AG04450 (cell line): ENCODE measurements at regions not wholly inside any gene's neighbourhood (a gene's known extent, or its start where the extent isn't known, plus 50 kb on each side); places are given as distances from the start of the nearest gene placed in this dataset.

Source experiments
- CTCF ChIA-PET: fragments of 300-600, 350-600 bp; formaldehyde crosslinking; extraction: SDS; loops from one replicate; lab custom pipeline; 2022; ENCODE audit warnings: antibody characterized with exemption, inconsistent platforms; lab: Charles Lee
- POLR2A ChIA-PET: fragments of 350-600 bp; formaldehyde crosslinking; extraction: SDS; loops from one replicate; lab custom pipeline; 2021; ENCODE audit warnings: antibody characterized with exemption, inconsistent platforms; lab: Yijun Ruan, JAX
- DNase-seq: peaks from one replicate; pipeline ENCODE4 v3.0.0-alpha.2; 2011; ENCODE audit warnings: low read depth, low spot score
- H3K27ac ChIP-seq: one replicate; pipeline ENCODE4 v1.5.1; 2012; ENCODE audit warnings: low read depth, low read length, control low read depth
- H3K27me3 ChIP-seq: one replicate; pipeline ENCODE4 v1.6.0; 2012; ENCODE audit warnings: low read length; ENCODE audit not compliant: control insufficient read depth, insufficient read depth
- H3K4me3 ChIP-seq: 2 replicates; pipeline ENCODE4 v1.5.1; 2011; ENCODE audit warnings: mild to moderate bottlenecking, low read depth, low read length, control low read depth
- H3K9me3 ChIP-seq: 2 replicates; pipeline ENCODE4 v1.5.1; 2012; ENCODE audit warnings: low read length; ENCODE audit not compliant: control insufficient read depth, insufficient read depth
- TF ChIP-seq, protein P1 (sequence below): IDR thresholded peaks from 2 replicates; pipeline ENCODE4 v1.5.1; 2011; ENCODE audit warnings: low read depth, low read length, control low read depth, inconsistent platforms

DNA sequence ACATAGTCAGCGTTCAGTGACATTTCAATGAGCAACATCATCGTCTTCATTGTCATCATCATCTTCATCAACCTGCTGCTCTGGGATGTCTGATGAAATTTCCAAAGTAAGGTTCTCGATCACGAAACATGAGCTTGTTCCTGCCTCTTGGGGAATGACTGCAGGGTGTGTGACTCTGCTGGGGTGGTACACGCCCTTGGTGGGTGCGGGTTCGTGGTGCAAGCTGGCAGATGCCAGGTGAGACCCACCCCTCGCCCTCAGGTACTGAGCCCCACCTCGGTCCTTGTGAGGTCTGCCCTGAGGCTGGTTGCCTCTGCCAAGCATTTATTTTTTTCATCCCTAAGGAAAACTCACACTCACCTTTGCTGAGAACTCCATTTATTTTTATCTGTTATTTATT lies 1389.2 kb downstream of the TBC1D22A start:
- DNase-seq, result no peak
- no peak overlapping the region for H3K4me3 ChIP-seq
- ChIA-PET CTCF (no interaction called here), POLR2A (no interaction called here)
- TF ChIP-seq, protein P1, sequence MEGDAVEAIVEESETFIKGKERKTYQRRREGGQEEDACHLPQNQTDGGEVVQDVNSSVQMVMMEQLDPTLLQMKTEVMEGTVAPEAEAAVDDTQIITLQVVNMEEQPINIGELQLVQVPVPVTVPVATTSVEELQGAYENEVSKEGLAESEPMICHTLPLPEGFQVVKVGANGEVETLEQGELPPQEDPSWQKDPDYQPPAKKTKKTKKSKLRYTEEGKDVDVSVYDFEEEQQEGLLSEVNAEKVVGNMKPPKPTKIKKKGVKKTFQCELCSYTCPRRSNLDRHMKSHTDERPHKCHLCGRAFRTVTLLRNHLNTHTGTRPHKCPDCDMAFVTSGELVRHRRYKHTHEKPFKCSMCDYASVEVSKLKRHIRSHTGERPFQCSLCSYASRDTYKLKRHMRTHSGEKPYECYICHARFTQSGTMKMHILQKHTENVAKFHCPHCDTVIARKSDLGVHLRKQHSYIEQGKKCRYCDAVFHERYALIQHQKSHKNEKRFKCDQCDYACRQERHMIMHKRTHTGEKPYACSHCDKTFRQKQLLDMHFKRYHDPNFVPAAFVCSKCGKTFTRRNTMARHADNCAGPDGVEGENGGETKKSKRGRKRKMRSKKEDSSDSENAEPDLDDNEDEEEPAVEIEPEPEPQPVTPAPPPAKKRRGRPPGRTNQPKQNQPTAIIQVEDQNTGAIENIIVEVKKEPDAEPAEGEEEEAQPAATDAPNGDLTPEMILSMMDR, result no peak
- H3K27me3 ChIP-seq, result no peaks in the 10 kb centered on the region
- H3K27ac ChIP-seq, result no peak overlapping the region
- peaks cover 69% of the 10 kb centered on the region for H3K9me3 ChIP-seq

DNA sequence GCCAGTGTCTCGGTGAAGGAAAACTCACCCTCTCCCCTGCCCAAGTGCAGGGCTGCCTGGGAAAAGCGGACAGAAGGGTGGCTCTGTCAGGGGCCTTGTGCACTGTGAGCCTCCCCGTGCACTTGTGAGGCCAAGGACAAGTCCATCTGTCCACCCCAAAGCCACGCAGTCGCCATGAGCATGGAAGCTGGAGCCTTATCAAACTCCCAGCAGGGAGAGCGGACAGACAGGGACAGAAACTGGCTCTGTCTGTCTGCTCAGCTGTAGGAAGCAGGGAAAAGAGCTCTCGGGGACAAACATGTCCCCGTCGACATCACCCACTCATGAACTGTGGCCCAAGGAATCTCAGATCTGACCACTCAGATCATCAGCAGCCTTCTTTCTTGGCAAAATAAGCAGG lies 1385.4 kb downstream of the TBC1D22A start:
- no peak overlapping the region for H3K4me3 ChIP-seq
- peaks cover 64% of the 10 kb centered on the region for H3K9me3 ChIP-seq
- ChIA-PET CTCF (no interaction called here), POLR2A (no interaction called here)
- TF ChIP-seq, protein P1, result no peak
- no peak for DNase-seq
- no peaks in the 10 kb centered on the region for H3K27me3 ChIP-seq
- no peak overlapping the region for H3K27ac ChIP-seq

- H3K9me3 ChIP-seq, result peaks cover 63% of the 10 kb centered on the region
- TF ChIP-seq, protein P1, result no peak
- DNase-seq, result no peak
- ChIA-PET POLR2A (no interaction called here), CTCF (no interaction called here)
- no peak overlapping the region for H3K4me3 ChIP-seq
- H3K27me3 ChIP-seq, result no peaks in the 10 kb centered on the region
- no peak overlapping the region for H3K27ac ChIP-seq
Observed at GRCh38 chr22:48147404-48147803, 1385.0 kb downstream of the TBC1D22A start.

- Histone ChIP-seq H3K27me3 (no peaks in the 10 kb centered on the region), H3K9me3 (peaks cover 65% of the 10 kb centered on the region), H3K27ac (no peak overlapping the region), H3K4me3 (no peak overlapping the region)
- TF ChIP-seq, protein P1, result no peak
- CTCF ChIA-PET, result no interaction called here
- POLR2A ChIA-PET, result no interaction called here
- DNase-seq, result no peak
Observed at GRCh38 chr22:48146426-48146825, 1384.0 kb downstream of the TBC1D22A start.

GRCh38 chr22:48145738-48146137 lies 1383.3 kb downstream of the TBC1D22A start:
- no peaks in the 10 kb centered on the region for H3K27me3 ChIP-seq
- peaks cover 72% of the 10 kb centered on the region for H3K9me3 ChIP-seq
- CTCF ChIA-PET, result no interaction called here
- DNase-seq, result no peak
- H3K27ac ChIP-seq, result no peak overlapping the region
- H3K4me3 ChIP-seq, result no peak overlapping the region
- TF ChIP-seq, protein P1, result no peak
- POLR2A ChIA-PET, result no interaction called here
